ENCODE measurements at regions not wholly inside any gene's neighbourhood (a gene's known extent, or its start where the extent isn't known, plus 50 kb on each side); places are given as distances from the start of the nearest gene placed in this dataset.

GRCh38 chr13:52931131-52931530 is 82.7 kb upstream of the PCDH8 start (continued):
- TF ChIP-seq FOXJ3 (CRISPR knock-in tag; IDR thresholded peaks at IDR 0.05) (no peak), JUND (IDR thresholded peaks at IDR 0.05) (no peak), GABPA (IDR thresholded peaks at IDR 0.05; ENCODE audit: low read depth) (no peak)

GRCh38 chr13:52929846-52930245 is 81.4 kb upstream of the PCDH8 start:
- Histone ChIP-seq H3K4me2 (no peak overlapping the region), H3K36me3 (replicated peaks in 1 of 2; ENCODE audit: control insufficient read depth in 1 of 2, insufficient read depth in 2 of 2, low read length in 1 of 2) (no peaks in the 10 kb centered on the region), H3K4me1 (ENCODE audit: control insufficient read depth in 1 of 2, insufficient read depth in 2 of 2, low read depth in 1 of 2, low read length in 1 of 2) (peaks cover 0 to 11% of the 10 kb centered on the region in 2 experiments; a peak in 1 of 4 replicates), H3F3A (replicated peaks; ENCODE audit: insufficient read depth) (no peaks in the 10 kb centered on the region), H2AFZ (ENCODE audit: low read depth) (no peak overlapping the region), H3K9me3 (no peaks in the 10 kb centered on the region), H4K20me1 (ENCODE audit: insufficient read depth) (no peaks in the 10 kb centered on the region), H3K27me3 (ENCODE audit: insufficient read depth) (no peaks in the 10 kb centered on the region), H3K79me2 (ENCODE audit: insufficient read depth) (no peaks in the 10 kb centered on the region), H3K27ac (ENCODE audit: low read depth in 2 of 2, low read length in 1 of 2) (no peak overlapping the region), H3K9ac (no peak overlapping the region), H3K9me2 (no peaks in the 10 kb centered on the region), H3K4me3 (ENCODE audit: low read depth in 2 of 2, low read length in 1 of 2) (no peak overlapping the region)
- no peak for DNase-seq
- WGBS (ENCODE audit: low lambda C conversion rate), result 33% methylated on average over 2 of the region's 2 CpGs
- TF ChIP-seq GABPA (IDR thresholded peaks at IDR 0.05; ENCODE audit: low read depth) (no peak), TEAD4 (IDR thresholded peaks at IDR 0.05; ENCODE audit: borderline replicate concordance, insufficient read depth) (no peak), FOXM1 (IDR thresholded peaks at IDR 0.05; ENCODE audit: low read depth) (no peak), ELF1 (IDR thresholded peaks at IDR 0.05) (no peak), SMC3 (IDR thresholded peaks at IDR 0.05; ENCODE audit: low read depth, low read length) (no peak), NFIC (IDR thresholded peaks at IDR 0.05; ENCODE audit: borderline replicate concordance) (no peak), EP300 (IDR thresholded peaks at IDR 0.05; ENCODE audit: borderline replicate concordance in 1 of 2, low read depth in 1 of 2, low read length in 1 of 2) (no peak), USF2 (IDR thresholded peaks at IDR 0.05; ENCODE audit: borderline replicate concordance, low read depth, low read length) (no peak), RAD21 (IDR thresholded peaks at IDR 0.05; ENCODE audit: low read length) (no peak), NRF1 (IDR thresholded peaks at IDR 0.05; ENCODE audit: low read depth, low read length) (no peak), TCF12 (IDR thresholded peaks at IDR 0.05) (no peak), USF1 (IDR thresholded peaks at IDR 0.05; ENCODE audit: borderline replicate concordance, low read depth) (no peak), JUND (IDR thresholded peaks at IDR 0.05) (no peak), CHD2 (IDR thresholded peaks at IDR 0.05; ENCODE audit: low read length, partially characterized antibody) (no peak), FOSL2 (IDR thresholded peaks at IDR 0.05; ENCODE audit: borderline replicate concordance, low read depth) (no peak), SIN3A (IDR thresholded peaks at IDR 0.05; ENCODE audit: borderline replicate concordance, low read depth, low read length) (no peak)
- TF ChIP-seq, protein P1, sequence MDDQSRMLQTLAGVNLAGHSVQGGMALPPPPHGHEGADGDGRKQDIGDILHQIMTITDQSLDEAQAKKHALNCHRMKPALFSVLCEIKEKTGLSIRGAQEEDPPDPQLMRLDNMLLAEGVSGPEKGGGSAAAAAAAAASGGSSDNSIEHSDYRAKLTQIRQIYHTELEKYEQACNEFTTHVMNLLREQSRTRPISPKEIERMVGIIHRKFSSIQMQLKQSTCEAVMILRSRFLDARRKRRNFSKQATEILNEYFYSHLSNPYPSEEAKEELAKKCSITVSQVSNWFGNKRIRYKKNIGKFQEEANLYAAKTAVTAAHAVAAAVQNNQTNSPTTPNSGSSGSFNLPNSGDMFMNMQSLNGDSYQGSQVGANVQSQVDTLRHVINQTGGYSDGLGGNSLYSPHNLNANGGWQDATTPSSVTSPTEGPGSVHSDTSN (IDR thresholded peaks at IDR 0.05), result no peak
- TF ChIP-seq, protein P2, sequence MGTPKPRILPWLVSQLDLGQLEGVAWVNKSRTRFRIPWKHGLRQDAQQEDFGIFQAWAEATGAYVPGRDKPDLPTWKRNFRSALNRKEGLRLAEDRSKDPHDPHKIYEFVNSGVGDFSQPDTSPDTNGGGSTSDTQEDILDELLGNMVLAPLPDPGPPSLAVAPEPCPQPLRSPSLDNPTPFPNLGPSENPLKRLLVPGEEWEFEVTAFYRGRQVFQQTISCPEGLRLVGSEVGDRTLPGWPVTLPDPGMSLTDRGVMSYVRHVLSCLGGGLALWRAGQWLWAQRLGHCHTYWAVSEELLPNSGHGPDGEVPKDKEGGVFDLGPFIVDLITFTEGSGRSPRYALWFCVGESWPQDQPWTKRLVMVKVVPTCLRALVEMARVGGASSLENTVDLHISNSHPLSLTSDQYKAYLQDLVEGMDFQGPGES (IDR thresholded peaks at IDR 0.05; ENCODE audit: low read depth, low read length), result no peak
- TF ChIP-seq, protein P3, sequence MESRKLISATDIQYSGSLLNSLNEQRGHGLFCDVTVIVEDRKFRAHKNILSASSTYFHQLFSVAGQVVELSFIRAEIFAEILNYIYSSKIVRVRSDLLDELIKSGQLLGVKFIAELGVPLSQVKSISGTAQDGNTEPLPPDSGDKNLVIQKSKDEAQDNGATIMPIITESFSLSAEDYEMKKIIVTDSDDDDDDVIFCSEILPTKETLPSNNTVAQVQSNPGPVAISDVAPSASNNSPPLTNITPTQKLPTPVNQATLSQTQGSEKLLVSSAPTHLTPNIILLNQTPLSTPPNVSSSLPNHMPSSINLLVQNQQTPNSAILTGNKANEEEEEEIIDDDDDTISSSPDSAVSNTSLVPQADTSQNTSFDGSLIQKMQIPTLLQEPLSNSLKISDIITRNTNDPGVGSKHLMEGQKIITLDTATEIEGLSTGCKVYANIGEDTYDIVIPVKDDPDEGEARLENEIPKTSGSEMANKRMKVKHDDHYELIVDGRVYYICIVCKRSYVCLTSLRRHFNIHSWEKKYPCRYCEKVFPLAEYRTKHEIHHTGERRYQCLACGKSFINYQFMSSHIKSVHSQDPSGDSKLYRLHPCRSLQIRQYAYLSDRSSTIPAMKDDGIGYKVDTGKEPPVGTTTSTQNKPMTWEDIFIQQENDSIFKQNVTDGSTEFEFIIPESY (IDR thresholded peaks at IDR 0.05; ENCODE audit: borderline replicate concordance, low read depth), result no peak
- TF ChIP-seq, protein P4, sequence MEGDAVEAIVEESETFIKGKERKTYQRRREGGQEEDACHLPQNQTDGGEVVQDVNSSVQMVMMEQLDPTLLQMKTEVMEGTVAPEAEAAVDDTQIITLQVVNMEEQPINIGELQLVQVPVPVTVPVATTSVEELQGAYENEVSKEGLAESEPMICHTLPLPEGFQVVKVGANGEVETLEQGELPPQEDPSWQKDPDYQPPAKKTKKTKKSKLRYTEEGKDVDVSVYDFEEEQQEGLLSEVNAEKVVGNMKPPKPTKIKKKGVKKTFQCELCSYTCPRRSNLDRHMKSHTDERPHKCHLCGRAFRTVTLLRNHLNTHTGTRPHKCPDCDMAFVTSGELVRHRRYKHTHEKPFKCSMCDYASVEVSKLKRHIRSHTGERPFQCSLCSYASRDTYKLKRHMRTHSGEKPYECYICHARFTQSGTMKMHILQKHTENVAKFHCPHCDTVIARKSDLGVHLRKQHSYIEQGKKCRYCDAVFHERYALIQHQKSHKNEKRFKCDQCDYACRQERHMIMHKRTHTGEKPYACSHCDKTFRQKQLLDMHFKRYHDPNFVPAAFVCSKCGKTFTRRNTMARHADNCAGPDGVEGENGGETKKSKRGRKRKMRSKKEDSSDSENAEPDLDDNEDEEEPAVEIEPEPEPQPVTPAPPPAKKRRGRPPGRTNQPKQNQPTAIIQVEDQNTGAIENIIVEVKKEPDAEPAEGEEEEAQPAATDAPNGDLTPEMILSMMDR (IDR thresholded peaks at IDR 0.05), result no peak
- CTCF ChIA-PET, result interaction anchor here (0.9 to 1.3 kb wide), 3 partner anchors 11 to 84 kb away, joined by 3 to 4 read pairs (median 3); no protein-coding TSS in a partner anchor
- POLR2A ChIA-PET, result no interaction called here
